ENCODE measurements at regions not wholly inside any gene's neighbourhood (a gene's known extent, or its start where the extent isn't known, plus 50 kb on each side); places are given as distances from the start of the nearest gene placed in this dataset.

DNA sequence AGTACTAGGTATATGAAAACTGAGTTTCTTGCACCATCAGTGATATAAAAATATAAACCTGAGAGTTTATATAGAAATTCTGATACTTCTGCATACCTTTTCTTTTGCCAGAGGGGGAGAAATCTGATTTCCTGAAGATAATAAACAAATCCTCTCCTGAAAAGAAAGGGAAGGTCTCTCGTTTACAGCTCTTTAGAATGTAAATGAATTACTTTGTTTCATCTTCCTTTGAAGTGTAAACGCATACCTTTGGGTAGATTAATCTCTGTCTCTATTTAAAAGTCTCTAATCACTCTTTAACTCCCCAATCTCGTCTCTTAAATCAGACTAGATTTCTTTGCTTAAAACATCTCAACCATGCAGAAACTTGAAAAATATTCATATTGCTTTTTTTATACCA lies 1092.9 kb downstream of the SLITRK5 start (continued):
- TF ChIP-seq EGR1 (conservative IDR thresholded peaks at IDR 0.05), result no peak
- TF ChIP-seq HDAC8 (tag; IDR thresholded peaks at IDR 0.05), result no peak

DNA sequence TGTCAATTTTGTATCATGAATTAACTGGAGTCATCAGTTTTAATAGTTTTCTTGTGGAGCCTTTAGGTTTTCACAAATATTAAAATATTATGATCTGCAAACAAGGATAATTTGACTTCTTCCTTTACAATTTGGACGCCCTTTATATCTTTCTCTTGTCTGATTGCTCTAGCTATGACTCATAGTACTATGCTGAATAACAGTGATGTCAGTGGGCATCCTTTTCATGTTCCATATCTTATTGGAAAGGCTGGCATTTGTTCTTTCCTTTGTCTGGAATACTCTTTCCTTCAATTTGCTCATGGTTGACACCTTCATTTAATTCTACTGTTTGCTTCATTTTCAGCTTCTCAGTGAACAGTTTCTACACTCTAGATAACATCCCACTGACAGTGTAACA lies 1129.3 kb downstream of the SLITRK5 start:
- FAIRE-seq, result no peak
- H2AFZ ChIP-seq (ENCODE audit: low read depth, low read length), result no peak overlapping the region
- H3K9me1 ChIP-seq (ENCODE audit: control insufficient read depth, insufficient read depth, low read length), result no peaks in the 10 kb centered on the region
- no peaks in the 10 kb centered on the region; the same call in 1 of the 2 replicates for H3K9me3 ChIP-seq (replicated peaks; ENCODE audit: control insufficient read depth, insufficient read depth, low read depth, low read length)
- H3K4me1 ChIP-seq (replicated peaks in 1 of 2; ENCODE audit: control insufficient read depth in 2 of 2, insufficient read depth in 2 of 2, low read length in 2 of 2), result no peaks in the 10 kb centered on the region
- H3K79me2 ChIP-seq (ENCODE audit: control insufficient read depth, insufficient read depth, low read length), result no peaks in the 10 kb centered on the region
- no peaks in the 10 kb centered on the region for H4K20me1 ChIP-seq (replicated peaks; ENCODE audit: control insufficient read depth, insufficient read depth, low read length)
- H3K27me3 ChIP-seq (ENCODE audit: control insufficient read depth in 2 of 2, insufficient read depth in 2 of 2, low read length in 2 of 2), result no peaks in the 10 kb centered on the region
- no peak overlapping the region for H3K27ac ChIP-seq (ENCODE audit: extremely low read depth, low read depth, low read length)
- ChIA-PET CTCF (ENCODE audit: low intra/inter-chr PET ratio) (no interaction called here), POLR2A (no interaction called here)
- BruUV-seq (replicated peaks), result no TSS peak
- no peak overlapping the region for H3K9ac ChIP-seq (ENCODE audit: insufficient read depth in 1 of 2, low read depth in 2 of 2, low read length in 2 of 2)
- no peak for DNase-seq (ENCODE audit: extremely low read depth in 1 of 4, low spot score in 3 of 4)
- H3K4me2 ChIP-seq (ENCODE audit: insufficient read depth, low read length), result no peak overlapping the region
- H3K4me3 ChIP-seq, result no peak overlapping the region
- in situ Hi-C loops (cut with MboI), result no loop called here
- intact Hi-C loops (cut with micrococcal nuclease), result no loop called here
- H3K36me3 ChIP-seq (ENCODE audit: control insufficient read depth, insufficient read depth, low read length), result no peaks in the 10 kb centered on the region
- ATAC-seq, result no peak
- 0% methylated on average over 1 of the region's 1 CpG for WGBS (ENCODE audit: insufficient coverage, low coverage, missing lambda C conversion rate)
- no peak for TF ChIP-seq PRPF4 (IDR thresholded peaks at IDR 0.05; ENCODE audit: insufficient read depth, low read depth, low read length, poor library complexity, severe bottlenecking)
- no peak for TF ChIP-seq RCOR1 (IDR thresholded peaks at IDR 0.05; ENCODE audit: borderline replicate concordance in 1 of 2, low read depth in 2 of 2, low read length in 2 of 2)
- TF ChIP-seq, protein P1, sequence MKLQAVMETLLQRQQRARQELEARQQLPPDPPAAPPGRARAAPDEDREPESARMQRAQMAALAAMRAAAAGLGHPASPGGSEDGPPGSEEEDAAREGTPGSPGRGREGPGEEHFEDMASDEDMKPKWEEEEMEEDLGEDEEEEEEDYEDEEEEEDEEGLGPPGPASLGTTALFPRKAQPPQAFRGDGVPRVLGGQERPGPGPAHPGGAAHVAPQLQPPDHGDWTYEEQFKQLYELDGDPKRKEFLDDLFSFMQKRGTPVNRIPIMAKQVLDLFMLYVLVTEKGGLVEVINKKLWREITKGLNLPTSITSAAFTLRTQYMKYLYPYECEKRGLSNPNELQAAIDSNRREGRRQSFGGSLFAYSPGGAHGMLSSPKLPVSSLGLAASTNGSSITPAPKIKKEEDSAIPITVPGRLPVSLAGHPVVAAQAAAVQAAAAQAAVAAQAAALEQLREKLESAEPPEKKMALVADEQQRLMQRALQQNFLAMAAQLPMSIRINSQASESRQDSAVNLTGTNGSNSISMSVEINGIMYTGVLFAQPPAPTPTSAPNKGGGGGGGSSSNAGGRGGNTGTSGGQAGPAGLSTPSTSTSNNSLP (IDR thresholded peaks at IDR 0.05; ENCODE audit: borderline replicate concordance, low read depth, low read length), result no peak
- TF ChIP-seq, protein P2, sequence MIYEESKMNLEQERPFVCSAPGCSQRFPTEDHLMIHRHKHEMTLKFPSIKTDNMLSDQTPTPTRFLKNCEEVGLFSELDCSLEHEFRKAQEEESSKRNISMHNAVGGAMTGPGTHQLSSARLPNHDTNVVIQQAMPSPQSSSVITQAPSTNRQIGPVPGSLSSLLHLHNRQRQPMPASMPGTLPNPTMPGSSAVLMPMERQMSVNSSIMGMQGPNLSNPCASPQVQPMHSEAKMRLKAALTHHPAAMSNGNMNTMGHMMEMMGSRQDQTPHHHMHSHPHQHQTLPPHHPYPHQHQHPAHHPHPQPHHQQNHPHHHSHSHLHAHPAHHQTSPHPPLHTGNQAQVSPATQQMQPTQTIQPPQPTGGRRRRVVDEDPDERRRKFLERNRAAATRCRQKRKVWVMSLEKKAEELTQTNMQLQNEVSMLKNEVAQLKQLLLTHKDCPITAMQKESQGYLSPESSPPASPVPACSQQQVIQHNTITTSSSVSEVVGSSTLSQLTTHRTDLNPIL (CRISPR knock-in tag; IDR thresholded peaks at IDR 0.05), result no peak
- TF ChIP-seq, protein P3, sequence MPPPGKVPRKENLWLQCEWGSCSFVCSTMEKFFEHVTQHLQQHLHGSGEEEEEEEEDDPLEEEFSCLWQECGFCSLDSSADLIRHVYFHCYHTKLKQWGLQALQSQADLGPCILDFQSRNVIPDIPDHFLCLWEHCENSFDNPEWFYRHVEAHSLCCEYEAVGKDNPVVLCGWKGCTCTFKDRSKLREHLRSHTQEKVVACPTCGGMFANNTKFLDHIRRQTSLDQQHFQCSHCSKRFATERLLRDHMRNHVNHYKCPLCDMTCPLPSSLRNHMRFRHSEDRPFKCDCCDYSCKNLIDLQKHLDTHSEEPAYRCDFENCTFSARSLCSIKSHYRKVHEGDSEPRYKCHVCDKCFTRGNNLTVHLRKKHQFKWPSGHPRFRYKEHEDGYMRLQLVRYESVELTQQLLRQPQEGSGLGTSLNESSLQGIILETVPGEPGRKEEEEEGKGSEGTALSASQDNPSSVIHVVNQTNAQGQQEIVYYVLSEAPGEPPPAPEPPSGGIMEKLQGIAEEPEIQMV (tag; conservative IDR thresholded peaks at IDR 0.05; ENCODE audit: low read depth), result no peak
- no peak for TF ChIP-seq OTX1 (CRISPR knock-in tag; IDR thresholded peaks at IDR 0.05)
- TF ChIP-seq, protein P4, sequence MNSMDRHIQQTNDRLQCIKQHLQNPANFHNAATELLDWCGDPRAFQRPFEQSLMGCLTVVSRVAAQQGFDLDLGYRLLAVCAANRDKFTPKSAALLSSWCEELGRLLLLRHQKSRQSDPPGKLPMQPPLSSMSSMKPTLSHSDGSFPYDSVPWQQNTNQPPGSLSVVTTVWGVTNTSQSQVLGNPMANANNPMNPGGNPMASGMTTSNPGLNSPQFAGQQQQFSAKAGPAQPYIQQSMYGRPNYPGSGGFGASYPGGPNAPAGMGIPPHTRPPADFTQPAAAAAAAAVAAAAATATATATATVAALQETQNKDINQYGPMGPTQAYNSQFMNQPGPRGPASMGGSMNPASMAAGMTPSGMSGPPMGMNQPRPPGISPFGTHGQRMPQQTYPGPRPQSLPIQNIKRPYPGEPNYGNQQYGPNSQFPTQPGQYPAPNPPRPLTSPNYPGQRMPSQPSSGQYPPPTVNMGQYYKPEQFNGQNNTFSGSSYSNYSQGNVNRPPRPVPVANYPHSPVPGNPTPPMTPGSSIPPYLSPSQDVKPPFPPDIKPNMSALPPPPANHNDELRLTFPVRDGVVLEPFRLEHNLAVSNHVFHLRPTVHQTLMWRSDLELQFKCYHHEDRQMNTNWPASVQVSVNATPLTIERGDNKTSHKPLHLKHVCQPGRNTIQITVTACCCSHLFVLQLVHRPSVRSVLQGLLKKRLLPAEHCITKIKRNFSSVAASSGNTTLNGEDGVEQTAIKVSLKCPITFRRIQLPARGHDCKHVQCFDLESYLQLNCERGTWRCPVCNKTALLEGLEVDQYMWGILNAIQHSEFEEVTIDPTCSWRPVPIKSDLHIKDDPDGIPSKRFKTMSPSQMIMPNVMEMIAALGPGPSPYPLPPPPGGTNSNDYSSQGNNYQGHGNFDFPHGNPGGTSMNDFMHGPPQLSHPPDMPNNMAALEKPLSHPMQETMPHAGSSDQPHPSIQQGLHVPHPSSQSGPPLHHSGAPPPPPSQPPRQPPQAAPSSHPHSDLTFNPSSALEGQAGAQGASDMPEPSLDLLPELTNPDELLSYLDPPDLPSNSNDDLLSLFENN (IDR thresholded peaks at IDR 0.05; ENCODE audit: low read depth in 2 of 2, low read length in 2 of 2), result no peak
- no peak for TF ChIP-seq RB1 (IDR thresholded peaks at IDR 0.05; ENCODE audit: low read depth)

All from K562 (cell line).